Fibroblast of the conjunctiva (primary cell): ENCODE measurements at regions not wholly inside any gene's neighbourhood (a gene's known extent, or its start where the extent isn't known, plus 50 kb on each side); places are given as distances from the start of the nearest gene placed in this dataset.
A peak's percentile ranks its signal among the peaks of the same experiment; 100 is the strongest.

Experiments
- DNase-seq: peaks from one replicate; pipeline ENCODE4 v3.0.0-alpha.2; 2010; ENCODE audit warnings: low read depth

DNA sequence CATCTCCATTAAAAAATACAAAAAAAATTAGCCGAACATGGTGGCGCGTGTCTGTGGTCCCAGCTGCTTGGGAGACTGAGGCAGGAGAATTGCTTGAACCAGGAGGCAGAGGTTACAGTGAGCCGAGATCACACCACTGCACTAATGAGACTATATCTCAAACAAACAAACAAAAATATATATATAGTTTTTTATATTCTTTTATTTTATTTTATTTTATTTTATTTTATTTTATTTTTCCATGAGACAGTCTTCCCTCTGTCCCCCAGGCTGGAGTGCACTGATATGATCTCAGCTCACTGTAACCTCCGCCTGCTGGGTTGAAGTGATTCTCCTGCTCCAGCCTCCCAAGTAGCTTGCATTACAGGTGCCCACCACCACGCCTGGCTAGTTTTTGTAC, 79.5 kb downstream of the IRF2BPL start:
- no peak for DNase-seq

DNA sequence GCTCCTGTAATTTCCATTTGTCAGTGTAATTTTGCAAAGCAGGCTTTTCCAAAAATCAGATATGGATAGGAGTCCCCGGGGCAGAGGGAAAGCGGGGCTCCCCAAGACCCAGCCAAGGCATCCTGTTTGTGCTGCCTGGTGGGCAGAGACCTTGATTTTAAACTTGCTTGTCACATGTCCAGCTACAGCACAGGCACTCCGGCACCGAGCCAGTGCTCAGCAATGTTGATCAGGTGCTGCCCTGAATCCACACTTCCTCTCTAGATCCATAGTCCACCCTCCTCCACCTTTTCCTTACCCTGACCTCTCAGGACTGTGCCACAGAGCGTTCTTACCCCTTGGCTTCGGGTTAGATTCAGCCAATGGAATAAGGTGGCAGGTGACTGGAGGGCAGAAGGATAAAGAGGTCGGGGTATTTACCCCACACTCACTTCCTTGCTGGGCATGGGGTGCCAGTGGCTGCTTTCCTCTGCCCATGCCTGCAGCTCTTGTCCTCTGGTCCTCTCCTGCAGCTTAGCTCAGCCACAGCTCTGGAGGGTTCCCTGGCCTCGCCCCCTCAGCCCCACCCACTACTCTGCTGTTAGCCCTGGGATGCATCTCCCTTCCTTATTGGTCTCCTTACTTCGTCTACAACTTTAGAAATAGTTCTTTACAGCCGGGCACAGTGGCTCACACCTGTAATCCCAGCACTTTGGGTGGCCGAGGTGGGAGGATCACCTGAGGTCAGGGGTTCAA, 80.1 kb downstream of the IRF2BPL start:
- no peak for DNase-seq

DNA sequence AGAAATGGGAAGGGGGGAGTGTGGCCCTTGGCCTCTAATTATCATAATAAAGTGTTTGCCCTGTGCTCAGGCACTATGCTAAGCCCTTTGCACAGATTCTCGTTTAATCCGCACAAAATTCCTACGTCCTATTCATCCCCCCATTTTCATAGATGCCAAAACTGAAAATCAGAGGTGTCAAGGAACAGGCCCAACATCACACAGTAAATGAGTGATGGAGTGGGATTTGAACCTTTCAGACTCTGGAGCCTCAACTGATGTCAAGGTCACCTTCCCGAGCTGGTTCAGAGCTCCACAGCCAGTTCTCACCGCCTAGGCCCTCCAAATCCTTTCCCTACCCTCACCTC, 80.7 kb downstream of the IRF2BPL start:
- no peak for DNase-seq

DNA sequence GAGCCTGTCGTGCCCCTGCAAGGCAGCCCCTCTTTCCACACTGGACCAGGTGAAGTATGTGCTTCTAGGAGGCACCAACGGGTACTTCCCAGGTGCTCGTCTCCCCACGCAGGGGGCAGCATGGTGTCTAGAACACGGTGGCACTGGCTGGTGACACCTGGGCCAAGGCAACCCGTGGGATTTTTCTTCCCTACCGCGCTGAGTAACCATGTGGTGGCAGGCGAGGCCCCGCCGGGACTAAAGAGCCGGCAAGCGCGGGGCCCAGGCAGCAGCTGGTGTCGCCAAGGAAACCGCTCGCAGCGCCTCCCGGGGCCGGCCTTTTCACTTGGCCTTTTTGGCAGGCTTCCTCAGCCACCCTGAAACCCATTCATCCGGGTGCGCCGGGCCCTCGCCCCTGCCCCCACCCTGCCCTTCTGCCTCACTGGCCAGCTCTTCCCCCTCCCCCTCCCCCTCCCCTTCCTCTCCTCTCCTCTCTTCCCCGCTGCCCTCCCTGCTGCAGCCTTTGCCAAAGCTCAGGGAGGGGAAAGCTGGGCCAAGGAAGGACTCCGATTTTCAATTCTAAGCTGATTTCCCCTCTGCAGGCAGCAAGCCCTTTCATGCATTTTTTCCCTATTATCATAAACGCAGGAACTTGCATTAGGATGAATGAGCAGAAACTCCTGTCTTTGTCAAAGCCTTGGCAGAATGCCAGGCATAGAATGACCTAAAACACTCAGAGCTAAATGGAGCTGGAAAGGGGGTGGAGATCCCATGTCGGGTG, 81.2 kb downstream of the IRF2BPL start:
- peak; percentile 61 for DNase-seq

DNA sequence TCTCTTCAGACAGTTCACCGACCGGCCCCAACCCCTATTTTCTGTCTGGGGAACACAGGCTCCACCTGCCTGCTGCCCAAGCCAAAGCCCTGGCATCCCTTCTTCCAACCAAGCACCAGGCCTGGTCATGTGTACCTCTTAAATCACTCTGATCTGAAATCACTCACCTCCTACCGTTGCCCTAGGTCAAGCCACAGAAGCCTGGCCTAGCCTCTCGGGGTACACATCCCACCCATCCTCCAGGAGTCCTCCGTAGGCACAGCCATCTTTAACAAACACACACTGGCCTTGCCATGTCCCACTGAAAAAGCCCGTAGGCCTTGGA, 81.8 kb downstream of the IRF2BPL start:
- no peak for DNase-seq

- DNase-seq: no peak
These were observed 85.4 kb downstream of the IRF2BPL start for GRCh38 chr14:76943072-76943471.

GRCh38 chr14:76941946-76942805, 86.3 kb downstream of the IRF2BPL start:
- DNase-seq: no peak

- no peak for DNase-seq
These were observed 87.0 kb downstream of the IRF2BPL start for GRCh38 chr14:76941544-76941943.

DNA sequence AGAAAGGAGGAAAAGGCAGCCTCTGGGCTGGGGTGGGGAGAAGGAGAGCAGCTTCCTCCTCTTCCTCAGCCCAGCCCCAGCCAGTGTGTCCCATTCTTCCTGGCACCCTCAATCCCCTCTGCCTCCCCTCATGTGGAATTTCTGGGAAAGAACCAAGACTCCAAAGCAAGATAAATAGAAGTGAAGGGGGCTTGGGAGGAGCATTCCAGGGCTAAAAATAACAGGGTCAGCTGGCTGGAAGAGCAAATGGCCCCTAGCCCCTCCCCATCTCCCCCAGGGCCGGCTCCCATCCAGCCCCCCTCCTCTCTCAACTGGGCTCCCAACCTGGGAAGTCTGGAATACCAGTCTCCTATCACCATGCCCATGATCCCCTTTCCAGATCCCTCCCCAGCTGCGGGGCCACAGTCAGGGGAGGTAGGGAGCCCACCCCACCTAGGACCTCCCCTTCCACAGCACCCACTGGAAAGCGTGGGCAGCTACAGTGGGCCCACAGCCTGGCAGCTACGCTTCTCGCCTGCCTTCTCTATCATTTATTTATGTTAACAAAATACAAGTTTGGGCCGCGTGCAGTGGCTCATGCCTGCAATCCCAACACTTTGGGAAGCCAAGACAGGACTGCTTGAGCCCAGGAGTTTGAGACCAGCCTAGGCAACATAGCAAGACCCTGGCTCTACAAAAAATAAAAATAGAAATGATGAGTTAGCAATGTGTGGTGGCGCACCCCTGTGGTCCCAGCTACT, 88.3 kb downstream of the IRF2BPL start:
- DNase-seq: no peak

DNA sequence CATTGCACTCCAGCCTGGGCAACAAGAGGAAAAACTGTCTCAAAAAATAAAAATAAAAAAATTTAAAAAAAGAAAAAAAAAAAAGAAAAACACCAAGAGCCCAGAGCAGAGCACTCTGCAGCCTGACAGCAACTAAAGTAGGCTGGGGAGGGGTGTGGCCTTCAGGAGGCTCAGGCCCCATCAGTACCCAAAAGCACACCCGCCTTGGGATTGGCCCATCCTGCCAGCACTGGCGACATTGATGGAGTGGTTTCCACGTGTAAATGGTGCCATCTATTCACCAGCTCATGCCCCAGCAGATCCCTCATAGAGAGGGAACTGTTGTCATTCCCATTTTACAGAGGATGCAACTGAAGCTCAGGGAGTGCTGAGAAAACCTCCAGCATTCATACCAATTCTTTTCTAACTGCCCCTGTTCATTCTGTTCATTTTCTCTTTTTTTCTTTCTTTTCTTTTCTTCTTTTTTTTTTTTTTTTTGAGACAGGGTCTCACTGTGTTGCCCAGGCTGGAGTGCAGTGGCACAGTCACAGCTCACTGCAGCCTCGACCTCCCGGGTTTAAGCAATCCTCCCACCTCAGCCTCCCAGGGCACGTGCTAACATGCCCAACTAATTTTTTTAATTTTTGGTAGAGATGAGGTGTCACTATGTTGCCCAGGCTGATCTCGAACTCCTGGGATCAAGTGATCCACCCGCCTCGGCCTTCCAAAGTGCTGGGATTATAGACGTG, 89.3 kb downstream of the IRF2BPL start:
- DNase-seq: no peak

- DNase-seq: no peak
These were observed 90.4 kb downstream of the IRF2BPL start for GRCh38 chr14:76938092-76938500.

DNA sequence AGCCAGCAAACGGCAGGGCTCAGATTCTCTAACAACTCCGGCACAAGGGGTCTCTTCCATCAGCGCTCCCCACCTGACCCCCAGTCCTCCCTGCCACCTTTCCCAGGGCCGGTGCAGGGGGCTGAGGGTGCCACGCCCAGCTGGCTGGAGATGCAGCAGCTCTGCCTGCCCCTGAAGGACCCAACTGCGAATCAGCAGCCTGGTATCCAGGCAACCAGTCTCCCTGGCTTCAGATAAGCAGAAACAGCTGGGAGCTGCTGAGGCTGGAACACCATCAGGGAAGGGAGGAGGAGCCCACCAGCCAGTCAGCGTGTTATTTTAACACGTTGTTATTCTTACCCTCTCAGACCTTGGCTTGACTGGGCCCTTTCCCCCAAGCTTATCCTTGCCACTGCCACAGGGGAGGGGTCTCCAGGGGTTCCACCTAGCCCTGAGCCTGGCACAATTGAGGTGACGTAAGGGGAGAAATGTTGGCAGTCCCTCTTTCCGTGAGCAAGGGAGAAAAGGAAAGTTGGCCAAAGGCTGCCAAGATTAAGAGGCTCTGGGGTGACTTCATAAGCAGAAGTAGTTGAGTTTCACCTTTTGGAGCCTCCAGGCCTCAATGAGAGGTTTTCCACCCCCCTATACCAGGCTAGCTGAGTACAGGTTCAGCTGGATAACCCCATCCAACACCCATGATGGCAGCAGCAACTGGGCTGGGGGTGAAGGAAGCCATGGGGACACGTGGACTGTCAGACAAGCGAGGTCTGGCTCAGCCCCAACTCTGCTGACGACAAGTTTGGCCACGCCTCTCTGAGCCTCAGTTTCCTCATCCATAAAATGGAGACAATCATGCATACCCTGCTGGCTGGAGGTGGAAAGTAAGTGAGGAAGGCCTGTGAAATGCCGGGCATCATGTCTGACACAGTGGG, 91.1 kb downstream of the IRF2BPL start:
- DNase-seq: peak; percentile 93

DNA sequence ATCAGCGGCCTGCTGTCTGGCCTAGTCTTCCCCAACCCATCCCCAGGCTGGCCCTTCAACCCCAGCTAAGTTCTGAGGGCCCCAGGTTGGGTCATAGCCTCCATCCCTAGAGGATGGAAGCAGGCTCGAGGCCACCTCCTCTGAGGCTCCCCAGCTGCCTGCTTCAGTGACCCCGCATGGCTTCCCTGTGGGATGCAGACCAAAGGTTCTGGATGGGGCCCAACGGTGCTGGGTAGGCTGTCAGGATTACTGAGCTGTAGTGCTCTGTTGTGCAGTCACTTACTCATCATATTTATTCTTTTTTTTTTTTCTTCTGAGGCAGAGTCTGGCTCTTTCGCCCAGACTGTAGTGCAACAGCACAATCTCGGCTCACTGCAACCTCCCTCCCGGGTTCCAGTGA, 92.0 kb downstream of the IRF2BPL start:
- no peak for DNase-seq

GRCh38 chr14:76933515-76933914, 95.0 kb downstream of the IRF2BPL start:
- no peak for DNase-seq

GRCh38 chr14:76931631-76932402, 96.7 kb downstream of the IRF2BPL start:
- DNase-seq: no peak

DNA sequence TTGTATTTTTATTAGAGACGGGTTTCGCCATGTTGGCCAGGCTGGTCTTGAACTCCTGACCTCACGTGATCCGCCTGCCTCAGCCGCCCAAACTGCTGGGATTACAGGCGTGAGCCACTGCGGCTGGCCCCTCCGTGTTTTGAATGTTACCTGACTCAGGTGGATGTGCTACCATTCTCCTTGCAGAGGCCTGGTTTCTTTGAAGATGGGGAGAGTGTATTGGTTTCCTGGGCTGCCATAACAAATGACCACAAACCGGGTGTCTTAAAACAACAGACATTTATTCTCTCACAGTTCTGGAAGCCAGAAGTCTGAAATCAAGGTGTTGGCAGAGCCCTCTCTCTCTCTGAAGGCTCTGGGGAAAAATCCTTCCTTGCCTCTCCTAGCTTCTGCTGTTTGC, 98.0 kb downstream of the IRF2BPL start:
- no peak for DNase-seq

DNA sequence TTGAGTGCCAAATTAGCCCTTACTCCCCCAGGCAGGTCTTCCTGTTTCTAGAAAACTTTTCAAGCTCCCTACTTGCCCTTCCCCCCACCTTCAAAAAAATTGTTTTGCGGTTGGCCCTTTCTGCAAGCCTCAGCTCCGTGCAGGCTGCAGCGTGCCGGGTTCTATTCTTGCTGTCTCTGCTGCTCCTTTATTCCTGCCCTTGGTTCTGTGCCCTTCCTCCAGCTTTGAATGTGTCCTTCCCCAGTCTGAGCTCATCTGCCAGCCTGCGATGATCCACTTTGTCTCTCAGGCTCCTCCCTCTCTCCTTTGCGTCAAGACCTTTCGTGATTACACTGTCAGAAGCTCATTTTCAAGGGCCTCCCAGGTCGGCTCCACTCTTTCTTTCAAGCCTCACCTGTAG, 98.6 kb downstream of the IRF2BPL start:
- DNase-seq: no peak

DNA sequence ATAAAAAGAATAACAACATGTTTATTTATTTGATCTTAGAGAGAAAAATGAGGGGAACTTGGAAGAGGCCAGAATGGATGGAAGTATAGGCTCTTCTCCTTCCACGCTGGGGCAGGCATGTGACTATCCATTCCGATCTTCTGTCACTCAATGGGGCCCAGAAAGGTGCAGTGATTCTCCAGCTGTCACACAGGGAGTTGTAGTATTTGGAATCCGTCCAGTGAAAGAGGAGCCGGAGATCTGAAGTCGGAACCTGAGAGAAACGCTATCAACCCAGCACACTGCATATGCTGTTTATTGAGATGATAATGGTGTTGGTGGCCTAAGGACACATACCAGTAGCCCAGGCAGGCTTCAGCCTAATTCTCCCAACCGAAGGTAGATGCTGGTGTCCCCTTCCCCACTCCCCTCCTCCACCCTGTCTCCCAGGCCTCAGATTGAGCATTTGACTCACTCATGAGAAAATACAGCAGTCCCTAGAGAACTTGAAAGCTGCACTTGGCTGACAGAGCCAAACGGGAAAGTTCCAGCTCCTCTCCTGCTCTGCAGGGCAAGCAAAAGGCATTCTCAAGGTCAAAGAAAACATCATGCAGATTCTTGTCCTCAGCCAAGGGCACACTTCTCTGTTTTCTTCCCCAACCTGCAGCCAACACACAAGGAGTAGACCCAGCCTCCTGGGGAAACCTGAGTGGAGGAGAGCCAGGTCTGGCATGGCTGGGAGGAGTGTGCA, 100.4 kb downstream of the IRF2BPL start:
- DNase-seq: no peak
